Dermis blood vessel endothelial cell (primary cell): ENCODE measurements at regions not wholly inside any gene's neighbourhood (a gene's known extent, or its start where the extent isn't known, plus 50 kb on each side); places are given as distances from the start of the nearest gene placed in this dataset.
"Not testable (repeated sequence)": the region's sequence is repeated elsewhere in the genome, so short reads cannot be mapped to it uniquely, and the experiment has no call there.

Experiments used
- DNase-seq: peaks from one replicate; pipeline ENCODE4 v3.0.0; 2010

DNA sequence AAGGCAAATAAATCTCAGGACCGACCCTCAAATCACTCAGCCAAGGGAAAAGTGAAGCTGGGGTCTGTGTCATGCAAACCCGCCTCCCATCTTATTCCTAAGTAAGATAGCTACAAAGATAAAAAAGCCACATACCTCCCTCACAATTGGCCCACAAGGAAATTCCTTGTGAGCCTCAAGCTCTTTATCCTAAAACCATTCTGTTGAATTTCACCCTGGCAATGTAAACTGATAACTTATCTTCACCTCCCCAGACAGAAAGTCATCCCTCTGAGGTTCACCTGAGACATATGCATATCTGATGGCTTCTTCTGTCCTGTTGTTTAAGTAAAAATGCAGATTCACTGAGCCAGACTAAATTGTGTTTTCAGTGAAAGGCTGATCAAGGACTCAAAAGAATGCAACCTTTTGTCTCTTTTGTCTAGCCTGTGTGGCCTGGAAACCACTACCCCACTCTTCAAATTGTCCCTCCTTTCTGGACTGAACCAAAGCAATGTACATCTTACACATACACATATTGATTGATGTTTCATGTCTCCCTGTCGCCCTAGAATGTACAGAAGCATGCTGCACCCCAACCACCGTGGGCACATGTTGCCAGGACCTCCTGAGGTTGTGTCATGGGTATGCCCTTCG, 91.3 kb downstream of the MFAP3L start:
- no peak for DNase-seq

DNA sequence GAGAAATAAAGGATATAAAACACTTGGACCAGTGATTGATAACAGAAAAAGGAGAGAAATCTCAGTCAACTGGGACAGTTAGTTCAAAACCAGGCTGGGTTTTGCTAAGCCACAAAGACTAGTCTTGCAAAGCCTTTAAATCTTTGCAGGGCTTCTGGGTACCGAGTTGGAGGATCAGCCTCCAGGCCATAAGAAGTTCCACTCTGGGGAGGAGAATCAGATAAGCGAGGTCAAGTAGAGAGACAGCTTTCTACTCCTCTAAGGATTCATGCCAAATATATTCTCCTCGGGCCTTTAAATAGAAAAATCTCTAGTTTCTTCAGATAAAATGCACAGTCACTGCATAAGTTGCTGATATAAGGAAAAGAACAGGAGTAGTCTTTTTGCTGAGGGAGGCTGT, 92.7 kb downstream of the MFAP3L start:
- DNase-seq: no peak

DNA sequence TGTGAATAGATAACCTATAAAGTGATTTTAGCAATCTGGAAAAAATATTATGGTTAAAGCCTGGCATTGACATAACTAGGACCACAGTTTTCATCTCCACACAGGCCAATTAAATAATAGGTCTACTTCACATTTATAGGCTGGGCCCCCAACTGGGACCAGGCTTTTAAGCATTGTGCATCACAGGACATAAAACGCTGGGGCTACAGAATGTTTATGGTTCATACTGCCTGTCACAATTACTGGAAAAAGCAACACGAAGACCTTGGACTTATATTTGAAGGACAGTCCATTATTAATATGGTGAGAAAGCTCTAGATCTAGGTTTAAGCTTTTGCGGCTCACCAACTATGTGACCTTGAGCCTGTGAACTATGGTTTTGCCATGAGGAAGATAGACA, 94.2 kb downstream of the MFAP3L start:
- DNase-seq: no peak

DNA sequence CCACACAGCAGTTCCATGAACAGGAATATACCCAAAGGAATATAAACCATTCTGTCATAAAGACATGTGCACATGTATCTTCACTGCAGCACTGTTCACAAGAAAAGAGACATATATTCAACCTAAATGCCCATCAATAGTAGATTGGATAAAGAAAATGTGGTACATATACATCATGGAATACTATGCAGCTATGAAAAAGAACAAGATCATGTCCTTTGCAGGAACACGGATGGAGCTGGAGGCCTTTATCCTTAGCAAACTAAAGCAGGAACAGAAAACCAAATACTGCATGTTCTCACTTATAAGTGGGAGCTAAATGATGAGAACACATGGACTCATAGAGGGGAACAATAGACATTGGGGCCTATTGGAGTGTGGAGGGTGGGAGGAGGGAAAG, 95.4 kb downstream of the MFAP3L start:
- not testable (repeated sequence) for DNase-seq

DNA sequence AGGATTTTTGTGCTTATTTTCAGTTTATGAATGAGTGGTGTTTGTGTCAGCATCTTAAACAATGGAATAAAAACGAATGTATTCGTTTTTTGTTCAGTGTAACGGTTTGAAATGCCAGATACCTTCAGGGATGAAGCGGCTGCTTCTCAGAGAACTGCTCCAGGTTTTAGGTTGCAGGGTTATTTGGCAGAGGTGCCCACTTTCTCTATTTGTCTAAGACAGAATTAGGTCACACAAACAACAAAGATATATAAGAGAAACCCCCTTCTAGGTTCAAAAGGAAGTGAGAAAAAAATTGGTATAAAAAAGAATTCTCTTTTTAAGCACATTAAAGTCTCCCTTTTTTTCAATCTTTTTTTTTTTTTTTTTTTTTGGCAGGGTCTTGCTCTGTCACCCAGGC, 98.9 kb downstream of the MFAP3L start:
- no peak for DNase-seq

DNA sequence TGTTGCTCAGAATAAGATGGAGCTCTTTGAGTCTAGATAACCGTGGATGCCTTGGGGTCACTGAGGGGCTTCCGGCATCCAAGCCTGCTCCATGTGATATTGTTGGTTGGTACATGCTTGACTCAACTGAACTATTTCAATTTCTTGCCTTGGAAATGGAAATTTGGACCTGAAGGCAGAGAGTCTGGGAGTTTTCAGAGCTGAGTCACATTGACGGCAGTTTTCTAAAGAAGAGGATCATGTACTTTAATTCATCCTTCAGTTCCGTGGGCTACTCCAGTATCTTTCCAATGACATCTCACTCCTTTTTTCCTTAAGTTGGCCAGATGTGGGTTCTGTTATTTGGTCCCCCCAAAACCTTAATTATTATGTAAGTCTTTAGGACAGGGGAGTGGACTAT, 100.5 kb downstream of the MFAP3L start:
- no peak for DNase-seq

DNA sequence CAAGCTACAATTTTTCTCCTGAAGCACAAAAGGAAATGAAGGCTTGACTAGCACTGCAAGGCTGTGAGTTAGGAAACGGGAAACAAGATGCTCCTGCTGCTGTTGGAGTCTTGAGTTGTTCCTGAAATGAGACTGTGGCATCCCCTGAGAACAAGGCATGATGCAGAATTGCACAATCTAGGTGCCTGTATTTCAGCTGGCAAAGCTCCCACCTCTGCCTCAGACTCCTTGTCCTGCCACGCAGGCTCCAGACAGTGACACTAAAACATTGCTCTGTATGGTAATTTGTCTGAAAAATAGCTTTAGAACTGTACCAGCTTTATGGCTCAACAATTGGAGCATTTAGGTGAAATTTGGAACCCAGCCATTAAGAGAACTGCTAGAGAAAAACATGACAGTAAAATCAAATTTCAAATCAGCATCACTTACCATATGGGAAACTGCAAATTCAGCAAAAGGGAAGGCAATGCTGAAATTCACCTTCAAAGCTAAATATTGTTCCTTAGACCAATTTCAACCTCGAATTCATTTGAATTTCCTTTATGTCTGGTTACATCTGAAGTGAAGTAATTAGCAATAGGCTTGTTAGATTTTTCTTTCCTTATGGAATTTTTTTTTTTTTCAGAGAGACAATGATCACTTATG, 103.4 kb downstream of the MFAP3L start:
- no peak for DNase-seq

DNA sequence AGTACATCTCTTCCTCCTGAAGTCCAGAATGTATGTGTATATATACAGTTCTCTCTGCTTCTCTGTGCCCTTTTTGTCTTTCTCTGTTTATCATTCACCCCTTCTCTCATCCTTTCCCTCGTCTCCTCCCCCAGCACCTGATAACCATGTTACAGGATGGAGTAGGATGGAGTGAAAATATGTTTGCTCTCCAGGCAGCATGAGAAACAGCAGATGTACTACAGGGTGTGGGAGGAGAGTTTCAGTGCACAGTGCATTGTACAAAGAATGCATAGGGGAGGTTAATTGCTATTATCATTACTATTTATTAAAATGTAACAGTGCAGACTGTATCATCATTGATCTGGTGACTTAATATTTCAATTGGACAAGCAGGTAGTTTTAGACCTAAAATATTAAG, 104.5 kb downstream of the MFAP3L start:
- no peak for DNase-seq

DNA sequence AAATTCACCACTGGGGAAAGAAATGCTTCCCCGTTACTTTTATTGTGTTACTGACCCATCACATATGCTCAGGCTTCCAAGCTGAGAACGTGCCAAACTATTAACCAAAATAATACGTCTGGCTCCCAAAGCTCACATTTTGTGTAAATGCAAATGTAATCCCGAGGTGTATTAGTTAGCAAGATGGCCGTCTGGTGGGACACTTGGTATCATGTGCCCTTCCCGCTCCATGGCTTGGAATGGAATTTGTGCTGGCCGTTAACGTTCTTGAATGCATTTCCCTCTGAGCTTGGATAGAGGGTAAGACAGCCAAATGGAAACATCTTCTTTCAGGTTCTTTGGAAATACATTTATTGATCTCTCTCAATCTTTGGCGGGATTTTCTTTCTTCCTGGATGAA, 105.0 kb downstream of the MFAP3L start:
- DNase-seq: no peak

DNA sequence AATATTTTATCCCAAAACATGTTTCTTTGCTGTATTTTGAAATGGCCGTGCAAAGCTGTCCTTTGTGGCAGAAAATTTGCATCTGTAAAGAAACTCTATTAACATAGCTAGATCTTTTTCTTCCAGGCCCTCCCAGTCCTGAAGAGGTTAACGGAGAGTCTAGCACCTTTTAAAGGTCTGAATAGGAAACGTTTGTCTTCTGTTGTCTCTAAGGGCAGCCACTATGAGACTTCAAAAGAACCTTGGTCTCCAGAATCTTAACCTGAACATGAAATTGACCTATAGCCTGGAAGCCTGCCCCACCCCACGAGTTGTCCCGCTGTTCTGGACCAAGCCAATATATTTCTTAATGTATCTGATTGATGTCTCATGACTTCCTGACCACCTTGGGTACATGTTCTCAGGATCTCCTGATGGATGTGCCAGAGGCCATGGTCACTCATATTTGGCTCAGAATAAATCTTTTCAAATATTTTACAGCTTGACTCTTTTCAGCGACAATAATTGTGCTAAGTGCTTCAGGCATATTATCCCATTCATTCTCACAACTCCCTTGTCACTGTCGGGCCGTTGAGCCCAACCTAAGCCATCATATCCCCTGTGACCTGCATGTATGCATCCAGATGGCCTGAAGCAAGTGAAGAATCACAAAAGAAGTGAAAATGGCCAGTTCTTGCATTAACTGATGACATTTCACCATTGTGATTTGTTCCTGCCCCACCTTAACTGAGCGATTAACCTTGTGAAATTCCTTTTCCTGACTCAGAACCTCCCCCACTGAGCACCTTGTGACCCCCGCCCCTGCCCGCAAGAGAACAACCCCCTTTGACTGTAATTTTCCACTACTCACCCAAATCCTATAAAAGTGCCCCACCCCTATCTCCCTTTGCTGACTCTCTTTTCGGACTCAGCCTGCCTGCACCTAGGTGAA, 106.7 kb downstream of the MFAP3L start:
- DNase-seq: not testable (repeated sequence)

DNA sequence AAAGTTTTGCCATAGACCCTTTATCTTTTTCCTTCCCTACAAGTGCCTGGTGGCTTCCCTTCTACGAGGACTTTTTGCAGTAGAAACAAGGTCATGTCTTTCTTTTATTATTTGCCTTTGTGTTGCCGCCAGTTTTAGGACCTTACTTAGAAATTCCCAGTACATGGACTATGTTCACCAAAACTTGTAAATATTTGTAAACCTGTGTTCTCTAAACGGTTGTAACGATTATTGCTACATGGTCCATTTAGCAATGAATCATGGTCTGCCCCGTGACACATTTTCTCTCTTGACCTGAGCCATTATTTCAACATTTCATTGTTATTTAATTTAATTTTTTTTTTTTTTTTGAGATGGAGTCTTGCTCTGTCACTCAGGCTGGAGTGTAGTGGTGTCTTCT, 110.7 kb downstream of the MFAP3L start:
- no peak for DNase-seq

DNA sequence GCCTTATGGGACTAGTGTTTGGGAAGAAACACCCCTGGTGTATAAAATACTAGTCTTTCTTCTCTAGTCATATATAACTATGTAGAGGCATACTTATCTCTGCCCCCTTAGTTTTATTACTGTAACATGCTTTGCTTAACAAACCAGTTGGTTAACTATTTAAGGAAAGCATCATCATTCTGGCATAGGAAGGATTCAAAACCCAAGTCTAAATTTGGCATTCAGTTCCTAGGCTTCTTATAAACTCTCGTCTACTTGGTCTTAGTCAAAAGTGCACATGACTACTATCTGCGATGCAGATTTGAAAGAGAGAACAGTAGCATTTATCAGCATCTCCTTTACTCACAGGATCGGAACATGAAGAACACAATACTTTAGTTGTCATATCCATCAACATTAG, 111.3 kb downstream of the MFAP3L start:
- DNase-seq: no peak

DNA sequence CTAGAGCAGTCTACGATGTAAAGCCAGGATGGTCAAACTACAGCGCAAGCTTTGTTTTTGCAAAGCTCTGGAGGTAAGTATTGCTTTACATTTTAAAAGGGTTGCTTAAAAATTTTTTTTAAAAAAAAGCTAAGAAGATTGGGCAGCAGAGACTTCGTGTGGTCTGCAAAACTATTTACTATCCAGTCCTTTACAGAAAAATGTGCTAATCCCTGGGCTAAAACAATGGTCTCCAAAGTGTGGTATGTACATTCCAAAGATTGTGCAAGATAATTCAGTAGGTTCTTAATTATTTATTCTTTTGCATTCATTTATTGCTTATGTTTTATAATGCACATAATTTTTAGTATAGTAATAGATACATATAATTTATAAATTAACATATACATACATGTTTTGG, 113.2 kb downstream of the MFAP3L start:
- no peak for DNase-seq

DNA sequence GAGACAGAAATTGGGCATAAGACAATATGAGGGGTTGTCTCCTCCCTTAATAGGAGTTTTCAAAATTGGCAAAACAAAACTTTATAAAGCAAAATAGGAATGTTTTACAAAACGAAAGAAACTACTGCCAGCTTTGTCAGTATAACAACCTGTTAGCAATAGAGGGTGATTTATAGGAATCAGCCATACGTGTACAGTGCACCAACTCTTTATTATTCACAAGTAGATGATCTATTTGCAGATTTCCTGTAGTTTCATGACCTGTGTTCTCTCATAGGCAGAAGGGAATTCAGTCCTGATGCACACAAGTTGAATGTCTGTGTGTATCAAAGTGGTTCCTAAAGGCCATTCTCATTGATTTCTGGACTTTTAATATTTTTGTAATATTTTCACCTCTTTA, 116.3 kb downstream of the MFAP3L start:
- no peak for DNase-seq

DNA sequence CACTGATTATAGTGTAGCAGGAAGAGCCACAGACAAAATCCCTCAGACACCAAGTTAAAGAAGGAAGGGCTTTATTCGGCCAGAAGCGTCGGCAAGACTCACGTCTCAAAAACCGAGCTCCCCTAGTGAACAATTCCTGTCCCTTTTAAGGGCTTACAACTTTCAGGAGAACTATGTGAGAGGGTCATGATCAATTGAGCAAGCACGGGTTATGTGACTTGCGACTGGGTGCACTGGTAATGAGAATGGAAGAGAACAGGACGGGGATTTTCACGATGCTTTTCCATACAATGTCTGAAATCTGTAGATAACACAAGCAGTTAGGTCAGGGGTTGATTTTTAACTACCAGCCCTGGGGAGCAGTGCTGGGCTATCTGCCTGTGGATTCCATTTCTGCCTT, 116.7 kb downstream of the MFAP3L start:
- DNase-seq: no peak

DNA sequence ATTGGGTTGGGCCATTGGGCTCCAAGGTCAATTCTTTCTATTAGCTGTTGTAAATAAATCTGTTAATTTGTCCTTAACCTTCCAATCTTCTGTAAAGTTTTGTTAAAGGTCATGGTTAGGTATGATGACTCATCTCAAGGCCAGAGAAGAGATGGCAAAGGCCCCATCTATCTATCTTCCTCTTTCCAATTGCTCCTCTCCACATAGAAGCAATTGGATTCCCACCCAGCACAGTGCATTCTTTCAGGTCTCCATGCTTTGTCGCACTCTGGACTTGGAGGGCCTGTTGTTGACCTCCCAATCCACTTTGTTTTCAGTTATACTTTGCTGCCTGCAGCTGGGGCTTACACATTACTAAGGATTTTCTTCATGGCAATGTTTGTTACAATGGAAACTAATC, 118.5 kb downstream of the MFAP3L start:
- no peak for DNase-seq

DNA sequence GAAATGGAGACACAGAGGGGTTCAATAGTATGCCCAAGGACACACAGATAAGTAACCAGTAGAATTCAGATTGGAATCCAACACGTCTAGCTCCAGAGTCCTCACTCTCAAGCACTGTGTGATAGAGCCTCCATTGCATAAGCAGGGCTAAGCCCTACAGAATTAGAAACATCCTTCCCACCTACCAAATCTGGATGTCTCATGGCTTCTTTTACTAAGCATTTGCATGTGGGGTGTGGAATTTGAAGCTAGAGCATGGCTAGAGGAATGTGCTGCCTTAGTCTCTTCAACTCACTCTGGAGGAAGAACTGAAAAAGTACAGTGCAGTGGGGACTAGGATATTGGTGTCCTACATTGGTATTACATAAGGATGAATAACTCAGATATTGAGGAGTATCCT, 119.4 kb downstream of the MFAP3L start:
- no peak for DNase-seq

DNA sequence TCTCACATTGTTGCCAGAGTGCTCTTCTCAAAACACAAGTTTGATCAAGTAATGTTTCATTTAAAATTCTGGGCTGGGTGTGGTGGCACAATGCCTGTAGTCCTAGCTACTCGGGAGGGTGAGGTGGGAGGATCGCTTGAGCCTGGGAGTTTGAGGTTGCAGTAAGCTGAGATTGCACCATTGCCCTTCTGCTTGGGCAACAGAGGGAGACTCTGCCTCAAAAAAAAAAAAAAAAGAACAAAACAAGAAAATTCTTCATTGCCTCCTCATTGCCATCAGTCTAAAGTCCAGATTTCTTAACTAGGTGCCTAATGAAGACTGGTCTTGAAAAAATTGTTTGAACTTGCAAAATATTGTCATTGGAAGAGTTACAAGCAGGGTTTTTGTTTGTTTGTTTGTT, 120.1 kb downstream of the MFAP3L start:
- no peak for DNase-seq

DNA sequence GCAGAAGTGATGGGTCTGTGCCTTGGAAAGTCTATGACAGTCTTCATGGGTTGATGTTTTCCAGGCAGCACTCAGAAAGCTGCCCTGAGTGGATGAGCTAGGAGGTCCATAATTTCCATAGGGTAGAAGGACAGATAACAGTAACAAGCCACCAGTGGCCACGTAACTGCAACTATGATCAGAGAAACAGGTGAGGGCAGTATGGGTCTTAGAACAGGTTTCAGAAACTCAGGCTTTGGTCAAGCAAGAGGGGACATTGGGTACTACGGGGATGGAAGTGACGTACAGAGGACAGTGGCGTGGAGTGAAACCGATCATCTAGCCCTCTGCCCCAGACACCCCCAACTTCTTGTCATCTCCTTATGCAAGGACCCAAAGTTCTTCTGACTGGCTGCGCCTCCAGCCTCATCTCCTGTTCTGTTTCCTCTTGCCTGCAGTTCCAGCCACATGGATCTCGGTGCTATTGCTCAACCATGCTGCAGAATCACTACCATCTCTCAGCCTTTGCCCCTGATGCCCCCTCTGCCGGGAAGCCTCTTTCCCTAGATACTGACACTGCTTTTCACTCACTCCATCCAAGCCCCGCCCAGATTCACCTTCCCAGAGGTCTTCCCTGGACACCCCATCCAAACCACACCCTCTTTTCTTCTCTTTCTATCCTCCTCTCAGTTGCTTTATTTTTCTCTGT, 123.4 kb downstream of the MFAP3L start:
- no peak for DNase-seq

DNA sequence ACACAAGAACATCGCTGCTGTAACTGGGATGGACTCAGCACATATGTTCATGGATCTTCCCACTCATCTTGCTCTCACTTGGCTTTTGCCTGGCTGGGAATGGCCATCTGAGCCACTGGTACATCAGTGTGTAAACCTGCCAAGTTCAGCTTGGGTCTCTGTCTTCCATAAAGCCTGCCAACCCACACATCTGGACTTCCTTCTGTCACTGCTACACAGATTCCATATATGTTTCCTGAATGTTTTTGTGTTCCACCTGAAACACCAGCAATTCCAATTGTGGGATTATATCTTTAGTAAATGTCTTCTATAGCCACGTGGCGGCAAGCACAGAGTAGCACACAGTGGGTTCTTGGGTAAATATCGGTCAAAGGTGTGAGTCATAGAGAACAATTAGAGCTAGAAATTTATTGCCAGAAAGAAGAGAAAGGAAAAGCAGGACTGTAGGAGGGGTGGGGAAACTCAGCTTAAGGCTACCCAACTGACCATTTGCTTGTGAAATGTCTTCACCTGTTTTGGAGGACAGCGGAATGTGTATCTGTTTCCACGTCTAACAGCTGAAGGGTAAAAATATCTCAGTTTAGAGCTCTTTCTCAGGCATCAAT, 125.9 kb downstream of the MFAP3L start:
- DNase-seq: no peak

DNA sequence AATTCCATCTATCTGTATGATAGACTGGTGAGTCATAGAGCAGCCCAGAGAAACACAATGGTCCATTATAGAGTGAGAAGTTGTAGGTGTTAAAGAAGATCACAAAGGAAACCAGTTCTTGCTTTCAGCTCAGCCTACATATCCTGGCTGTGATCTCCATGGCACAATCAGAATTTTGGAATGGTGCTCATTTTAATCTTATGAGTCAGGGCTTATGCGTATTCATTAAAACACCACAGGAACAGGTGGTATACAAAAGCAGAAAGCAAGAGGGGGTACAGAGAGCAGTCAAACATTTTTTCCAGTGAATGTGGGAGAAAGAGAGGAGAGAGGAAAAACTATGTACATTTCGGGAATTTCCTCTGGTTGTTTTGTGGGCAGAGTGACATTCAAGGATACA, 126.9 kb downstream of the MFAP3L start:
- no peak for DNase-seq

DNA sequence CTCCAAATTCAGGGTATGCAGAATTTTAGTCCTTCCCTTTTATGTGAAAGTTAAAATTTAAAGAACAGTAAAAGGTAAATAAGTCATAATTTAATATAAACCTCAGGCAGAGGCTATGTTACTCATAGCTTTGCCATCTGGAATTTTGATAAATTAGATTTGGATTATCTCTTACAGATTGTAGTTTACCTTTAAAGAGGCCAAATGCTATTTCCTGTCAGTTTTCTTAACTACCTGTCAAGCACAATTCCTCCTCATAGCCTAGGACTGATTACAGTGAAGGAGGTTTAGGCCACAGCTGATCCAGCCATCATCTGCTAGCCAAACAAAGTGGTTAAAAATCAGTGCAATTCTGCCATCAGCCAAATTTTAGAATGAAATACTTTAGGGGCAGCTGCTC, 128.1 kb downstream of the MFAP3L start:
- no peak for DNase-seq

DNA sequence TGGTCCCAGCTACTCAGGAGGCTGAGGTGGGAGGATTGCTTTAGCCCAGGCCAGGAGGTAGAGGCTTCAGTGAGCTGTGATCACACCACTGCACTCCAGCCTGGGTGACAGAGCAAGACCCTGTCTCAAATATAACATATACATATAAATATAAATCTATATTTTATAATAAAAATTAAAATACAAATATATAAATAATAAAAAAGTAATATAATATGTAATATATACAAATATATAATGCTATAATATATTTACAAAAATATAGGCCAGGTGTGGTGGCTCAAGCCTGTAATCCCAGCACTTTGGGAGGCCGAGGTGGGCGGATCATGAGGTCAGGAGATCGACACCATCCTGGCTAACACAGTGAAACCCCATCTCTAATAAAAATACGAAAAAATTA, 131.4 kb downstream of the MFAP3L start:
- not testable (repeated sequence) for DNase-seq
